Neuronal stem cell (in vitro differentiated cells): ENCODE measurements at regions not wholly inside any gene's neighbourhood (a gene's known extent, or its start where the extent isn't known, plus 50 kb on each side); places are given as distances from the start of the nearest gene placed in this dataset.

ENCODE experiments used
- DNase-seq: peaks from one replicate; pipeline ENCODE4 v3.0.0-alpha.2; 2013; ENCODE audit warnings: low spot score
- H2AFZ ChIP-seq: one replicate; pipeline ENCODE4 v1.6.1; 2013; ENCODE audit warnings: mild to moderate bottlenecking, low read length, inconsistent platforms
- H2AK5ac ChIP-seq: 2 replicates; pipeline ENCODE4 v1.6.1; 2013; ENCODE audit warnings: low read depth, mild to moderate bottlenecking, inconsistent platforms, low read length, moderate library complexity, mixed read lengths
- H2BK120ac ChIP-seq: 2 replicates; pipeline ENCODE4 v1.6.1; 2013; ENCODE audit warnings: low read depth, mild to moderate bottlenecking, inconsistent platforms, low read length, moderate library complexity, mixed read lengths
- H2BK12ac ChIP-seq: one replicate; pipeline ENCODE4 v1.6.1; 2013; ENCODE audit warnings: low read length, inconsistent platforms
- H2BK15ac ChIP-seq: 2 replicates; pipeline ENCODE4 v1.6.1; 2013; ENCODE audit warnings: mild to moderate bottlenecking, low read length, inconsistent platforms, mixed read lengths
- H2BK5ac ChIP-seq: one replicate; pipeline ENCODE4 v1.6.1; 2013; ENCODE audit warnings: inconsistent platforms, mild to moderate bottlenecking, low read length, moderate library complexity
- H3K14ac ChIP-seq: one replicate; pipeline ENCODE4 v1.6.1; 2013; ENCODE audit warnings: low read length, inconsistent platforms
- H3K18ac ChIP-seq: 2 replicates; pipeline ENCODE4 v1.6.1; 2013; ENCODE audit warnings: low read length, inconsistent platforms
- H3K23ac ChIP-seq: 2 replicates; pipeline ENCODE4 v1.6.1; 2013; ENCODE audit warnings: low read depth, mild to moderate bottlenecking, mixed read lengths, low read length, inconsistent platforms; ENCODE audit not compliant: poor library complexity
- H3K27ac ChIP-seq: replicated peaks from 3 replicates; pipeline ENCODE4 v1.5.1; 2013; ENCODE audit warnings: low read length, inconsistent platforms
- H3K27me3 ChIP-seq, 3 experiments: 2 replicates each; pipeline ENCODE4 v1.6.1; 2013; ENCODE audit warnings: low read length in 3 of 3, mild to moderate bottlenecking in 2 of 3, inconsistent platforms in 1 of 3, low read depth in 1 of 3, mixed read lengths in 1 of 3, moderate library complexity in 1 of 3; ENCODE audit not compliant: control insufficient read depth in 3 of 3, insufficient read depth in 3 of 3
- H3K36me3 ChIP-seq, 2 donors: replicated peaks in 1 of 2; 2 replicates each; pipeline ENCODE4 v1.6.1; 2013; ENCODE audit warnings: low read length in 2 of 2; ENCODE audit not compliant: control insufficient read depth in 2 of 2, insufficient read depth in 2 of 2
- H3K4ac ChIP-seq: 2 replicates; pipeline ENCODE4 v1.6.1; 2013; ENCODE audit warnings: inconsistent platforms, mild to moderate bottlenecking, low read length, moderate library complexity
- H3K4me1 ChIP-seq, 2 donors: 1 replicate in 1 of 2; 2 replicates in 1 of 2; pipeline ENCODE4 v1.6.1; 2013; ENCODE audit warnings: low read length in 2 of 2, low read depth in 1 of 2; ENCODE audit not compliant: control insufficient read depth in 2 of 2, insufficient read depth in 1 of 2
- H3K4me2 ChIP-seq: one replicate; pipeline ENCODE4 v1.6.1; 2013; ENCODE audit warnings: mild to moderate bottlenecking, low read length, inconsistent platforms; ENCODE audit not compliant: insufficient read depth, poor library complexity, severe bottlenecking
- H3K4me3 ChIP-seq, 2 donors: 2 replicates each; pipeline ENCODE4 v1.5.1; 2013; ENCODE audit warnings: low read length in 2 of 2, mild to moderate bottlenecking in 2 of 2, inconsistent platforms in 1 of 2, moderate library complexity in 1 of 2
- H3K79me1 ChIP-seq: one replicate; pipeline ENCODE4 v1.6.1; 2013; ENCODE audit warnings: low read depth, mild to moderate bottlenecking, inconsistent platforms, low read length, moderate library complexity
- H3K9ac ChIP-seq: one replicate; pipeline ENCODE4 v1.6.1; 2013; ENCODE audit warnings: mild to moderate bottlenecking, low read depth, low read length, inconsistent platforms; ENCODE audit not compliant: poor library complexity
- H3K9me3 ChIP-seq, 2 donors: replicated peaks in 1 of 2; 2 replicates each; pipeline versions ENCODE3 to v1.6.1; 2013; ENCODE audit warnings: low read length in 2 of 2, mild to moderate bottlenecking in 2 of 2, inconsistent platforms in 1 of 2, low read depth in 1 of 2, mixed read lengths in 1 of 2, moderate library complexity in 1 of 2; ENCODE audit not compliant: control insufficient read depth in 2 of 2, insufficient read depth in 1 of 2
- H4K8ac ChIP-seq: one replicate; pipeline ENCODE4 v1.6.1; 2013; ENCODE audit warnings: low read depth, mild to moderate bottlenecking, inconsistent platforms, low read length, moderate library complexity
- H4K91ac ChIP-seq: one replicate; pipeline ENCODE4 v1.6.1; 2013; ENCODE audit warnings: low read length, low read depth, mild to moderate bottlenecking, inconsistent platforms; ENCODE audit not compliant: poor library complexity
- WGBS, 2 donors: extraction: QIAGEN DNeasy Blood & Tissue Kit; methylation state at CpG; one replicate each; pipeline ENCODE4 v1.1.7; 2013; ENCODE audit warnings: missing lambda C conversion rate in 2 of 2, mixed read lengths in 1 of 2; ENCODE audit not compliant: insufficient read length in 2 of 2, insufficient replicate concordance in 1 of 2; ENCODE audit errors: extremely low coverage in 2 of 2; 5-methylcytosine and 5-hydroxymethylcytosine counted together

DNA sequence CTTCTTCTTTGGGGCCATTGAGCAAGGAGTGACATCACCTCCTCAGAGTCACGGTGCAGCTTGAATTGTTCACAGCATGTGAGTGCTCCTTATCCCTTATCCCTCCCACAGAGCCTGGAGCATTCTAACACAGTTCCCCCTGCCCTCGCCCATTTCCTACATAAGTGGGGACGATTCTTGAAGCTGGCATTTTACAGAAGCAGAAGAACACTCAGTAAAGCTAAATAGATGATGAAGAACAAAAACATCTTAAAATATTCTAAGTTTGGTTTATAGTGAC is 135.8 kb upstream of the APCDD1 start:
- Histone ChIP-seq H3K79me1 (no peaks in the 10 kb centered on the region), H3K4ac (no peak overlapping the region), H2BK12ac (no peak overlapping the region), H3K14ac (no peak overlapping the region), H3K18ac (no peak overlapping the region), H2BK5ac (no peak overlapping the region), H3K4me3 (no peak overlapping the region), H3K9me3 (peaks cover 0 to 2% of the 10 kb centered on the region in 2 donors), H4K8ac (no peak overlapping the region), H2AFZ (no peak overlapping the region), H3K27ac (no peak overlapping the region), H3K4me2 (no peak overlapping the region), H2AK5ac (no peak overlapping the region), H2BK15ac (no peak overlapping the region), H2BK120ac (no peak overlapping the region), H3K27me3 (peaks cover 0 to 4% (median 0%) of the 10 kb centered on the region in 3 experiments), H3K4me1 (peaks cover 0 to 2% of the 10 kb centered on the region in 2 donors), H3K36me3 (no peaks in the 10 kb centered on the region), H3K9ac (no peak overlapping the region), H4K91ac (no peak overlapping the region), H3K23ac (no peak overlapping the region)
- no CpG with 5 or more reads among the region's 3 CpGs for WGBS, 2 donors
- DNase-seq: no peak

DNA sequence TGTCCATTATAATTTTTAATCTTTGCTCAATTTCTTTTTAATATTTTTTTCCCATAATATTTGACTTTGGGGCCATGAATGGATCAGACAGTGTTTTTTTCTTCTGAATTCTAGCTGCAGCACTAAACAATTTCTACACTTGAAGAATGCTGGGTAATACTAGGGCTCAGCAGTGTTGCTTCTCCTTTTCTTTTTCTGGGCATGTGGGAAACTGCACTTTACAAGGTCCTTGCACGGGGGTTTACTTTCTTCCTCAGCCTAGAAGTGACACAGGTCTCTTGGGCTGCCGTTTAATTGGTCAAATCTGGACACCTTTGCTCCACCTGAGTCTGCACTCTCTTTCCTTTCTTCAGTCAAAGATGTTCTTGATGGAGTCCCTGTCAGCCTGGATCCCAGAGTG is 135.4 kb upstream of the APCDD1 start:
- Histone ChIP-seq H3K27me3 (peaks cover 0 to 4% (median 0%) of the 10 kb centered on the region in 3 experiments), H3K18ac (no peak overlapping the region), H4K8ac (no peak overlapping the region), H3K14ac (no peak overlapping the region), H2BK15ac (no peak overlapping the region), H3K27ac (no peak overlapping the region), H3K9me3 (peaks cover 0 to 2% of the 10 kb centered on the region in 2 donors), H3K9ac (no peak overlapping the region), H3K4me1 (peaks cover 0 to 2% of the 10 kb centered on the region in 2 donors), H3K4me2 (no peak overlapping the region), H2AK5ac (no peak overlapping the region), H3K23ac (no peak overlapping the region), H4K91ac (no peak overlapping the region), H2BK120ac (no peak overlapping the region), H2AFZ (no peak overlapping the region), H3K79me1 (no peaks in the 10 kb centered on the region), H3K4me3 (no peak overlapping the region), H2BK5ac (no peak overlapping the region), H2BK12ac (no peak overlapping the region), H3K4ac (no peak overlapping the region), H3K36me3 (no peaks in the 10 kb centered on the region)
- no peak for DNase-seq
- no CpG with 5 or more reads among the region's 2 CpGs for WGBS, 2 donors

DNA sequence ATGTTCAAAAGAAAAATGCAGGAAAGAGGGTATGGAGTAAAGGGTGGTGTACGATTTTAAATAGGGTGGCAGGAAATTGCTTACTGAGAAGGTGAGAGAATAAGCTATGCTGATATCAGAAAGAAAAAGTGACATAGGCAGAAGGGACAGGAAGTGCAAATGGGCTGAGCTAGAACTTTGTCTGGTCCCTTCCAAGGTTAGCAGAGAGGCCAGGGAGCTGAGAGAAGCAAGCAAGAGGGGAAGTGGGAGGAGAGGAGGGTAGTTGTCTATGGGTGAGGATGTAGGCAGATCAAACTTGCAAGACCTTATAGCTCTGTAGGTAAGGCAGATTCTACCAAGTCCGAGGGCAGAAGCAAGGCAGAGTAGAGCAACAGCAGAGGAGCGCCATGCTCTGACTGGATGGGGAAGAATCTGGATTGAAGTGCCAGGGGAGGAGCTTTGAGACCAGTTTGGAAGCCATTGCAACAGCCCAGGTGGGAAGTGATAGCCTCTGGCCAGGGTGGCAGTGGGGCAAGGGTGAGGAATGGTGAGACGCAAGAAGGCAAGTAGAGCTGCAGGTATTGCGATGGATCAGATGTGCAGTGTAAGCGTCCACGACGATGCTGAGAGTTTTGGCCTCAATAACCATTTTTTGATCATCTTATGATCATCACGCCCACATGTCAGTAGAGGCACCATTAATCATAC is 134.4 kb upstream of the APCDD1 start:
- Histone ChIP-seq H2BK15ac (no peak overlapping the region), H3K18ac (no peak overlapping the region), H3K79me1 (no peaks in the 10 kb centered on the region), H3K14ac (no peak overlapping the region), H3K4ac (no peak overlapping the region), H3K4me2 (no peak overlapping the region), H3K4me3 (peak overlapping the region in 1 of 2 donors; percentile 8), H2AK5ac (no peak overlapping the region), H3K23ac (no peak overlapping the region), H3K27ac (no peak overlapping the region), H2BK12ac (no peak overlapping the region), H3K36me3 (no peaks in the 10 kb centered on the region), H4K91ac (no peak overlapping the region), H2BK120ac (no peak overlapping the region), H3K9ac (no peak overlapping the region), H2BK5ac (no peak overlapping the region), H3K9me3 (peaks cover 0 to 2% of the 10 kb centered on the region in 2 donors), H3K4me1 (peaks cover 0 to 2% of the 10 kb centered on the region in 2 donors), H3K27me3 (peaks cover 0 to 4% (median 0%) of the 10 kb centered on the region in 3 experiments), H4K8ac (no peak overlapping the region), H2AFZ (no peak overlapping the region)
- 100% methylated on average over 1 of the region's 9 CpGs for WGBS, 2 donors
- DNase-seq: no peak

DNA sequence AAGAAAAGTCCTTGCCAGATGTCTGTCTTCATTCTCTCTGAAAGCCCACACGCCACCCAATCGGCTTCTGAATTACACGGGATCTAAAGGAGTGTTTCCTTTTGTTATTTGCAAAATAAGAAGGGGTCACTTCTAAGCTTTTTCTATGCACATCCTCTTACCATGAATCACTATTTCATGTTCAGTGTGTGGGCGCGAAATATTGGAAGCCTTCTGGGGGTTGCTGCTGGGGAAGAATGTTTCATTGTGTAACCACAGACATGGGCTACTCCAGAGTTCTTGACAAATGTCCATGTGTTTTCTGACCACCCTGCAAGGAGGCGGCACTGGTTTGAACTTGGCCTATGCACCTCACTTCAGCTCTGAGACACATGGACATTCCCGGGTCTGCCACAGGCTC is 133.6 kb upstream of the APCDD1 start:
- Histone ChIP-seq H3K79me1 (no peaks in the 10 kb centered on the region), H3K4ac (no peak overlapping the region), H3K14ac (no peak overlapping the region), H3K9ac (no peak overlapping the region), H3K4me2 (no peak overlapping the region), H2BK120ac (no peak overlapping the region), H3K9me3 (peaks cover 0 to 2% of the 10 kb centered on the region in 2 donors), H2AFZ (no peak overlapping the region), H3K27ac (no peak overlapping the region), H3K18ac (no peak overlapping the region), H2BK5ac (no peak overlapping the region), H2BK15ac (no peak overlapping the region), H2AK5ac (no peak overlapping the region), H2BK12ac (no peak overlapping the region), H3K27me3 (peaks cover 0 to 4% (median 0%) of the 10 kb centered on the region in 3 experiments), H3K23ac (no peak overlapping the region), H4K8ac (no peak overlapping the region), H3K36me3 (no peaks in the 10 kb centered on the region), H3K4me3 (no peak overlapping the region), H3K4me1 (peaks cover 0 to 2% of the 10 kb centered on the region in 2 donors), H4K91ac (no peak overlapping the region)
- DNase-seq: no peak
- WGBS, 2 donors: no CpG with 5 or more reads among the region's 7 CpGs
